ENCODE measurements at regions not wholly inside any gene's neighbourhood (a gene's known extent, or its start where the extent isn't known, plus 50 kb on each side); places are given as distances from the start of the nearest gene placed in this dataset.
A peak's percentile ranks its signal among the peaks of the same experiment; 100 is the strongest.

DNA sequence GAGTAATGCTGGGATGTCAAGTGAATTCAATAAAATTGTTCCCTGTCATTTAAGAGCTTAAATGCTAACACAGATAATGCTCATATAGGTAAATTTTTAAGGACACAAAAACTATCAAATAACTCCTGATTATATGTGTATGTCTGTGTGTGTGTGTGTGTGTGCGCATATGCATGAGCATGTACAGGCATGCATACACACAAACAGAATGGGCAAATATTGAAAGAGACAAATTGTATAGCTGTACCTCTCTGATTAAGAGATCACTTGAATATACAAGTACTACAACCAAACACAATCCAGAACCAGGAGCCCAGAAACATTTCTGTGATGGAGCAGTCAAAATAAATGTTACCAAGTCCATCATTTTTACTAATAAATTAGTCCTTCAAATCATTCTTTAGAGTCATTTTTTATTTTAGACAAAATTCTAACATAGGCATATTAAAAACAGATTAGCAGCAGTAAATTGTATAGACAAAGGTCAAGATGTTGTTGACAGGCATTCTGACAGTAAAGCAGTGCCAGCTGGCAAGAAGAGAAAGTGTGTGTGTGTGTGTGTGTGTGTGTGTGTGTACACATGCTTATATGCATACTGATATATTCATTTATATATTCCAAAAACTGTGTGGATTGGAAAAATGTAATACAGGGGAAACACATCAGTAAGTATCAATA lies 145.3 kb downstream of the CD47 start:
- Histone ChIP-seq H3K79me2 (ENCODE audit: low read length) (no peaks in the 10 kb centered on the region), H3K4me3 (ENCODE audit: low read length) (no peak overlapping the region), H3F3A (ENCODE audit: low read length, unreplicated experiment) (no peaks in the 10 kb centered on the region), H2AFZ (ENCODE audit: low read length) (no peak overlapping the region), H3K36me3 (ENCODE audit: low read depth, low read length) (no peaks in the 10 kb centered on the region), H3K9ac (ENCODE audit: low read length) (no peak overlapping the region), H3K27ac (ENCODE audit: low read length) (no peak overlapping the region), H3K4me1 (ENCODE audit: insufficient read depth, low read length) (peaks cover 32% of the 10 kb centered on the region), H3K9me3 (ENCODE audit: low read length) (no peaks in the 10 kb centered on the region), H3K27me3 (ENCODE audit: low read length) (no peaks in the 10 kb centered on the region), H3K4me2 (ENCODE audit: low read length) (no peak overlapping the region), H4K20me1 (ENCODE audit: low read length) (no peaks in the 10 kb centered on the region), H3K9me2 (replicated peaks; ENCODE audit: low read length) (no peaks in the 10 kb centered on the region)
- no TSS peak for BruUV-seq (replicated peaks)
- ChIA-PET POLR2A (ENCODE audit: unreplicated experiment) (no interaction called here), CTCF (no interaction called here)
- intact Hi-C loops (cut with micrococcal nuclease) = no loop called here
- ATAC-seq = no peak
- DNase-seq = no peak
- TF ChIP-seq EZH2phosphoT487 (IDR thresholded peaks at IDR 0.05; ENCODE audit: borderline replicate concordance, low read length) (no peak), EZH2 (IDR thresholded peaks at IDR 0.05; ENCODE audit: low read length, unreplicated experiment) (no peak)
- TF ChIP-seq, protein P1, sequence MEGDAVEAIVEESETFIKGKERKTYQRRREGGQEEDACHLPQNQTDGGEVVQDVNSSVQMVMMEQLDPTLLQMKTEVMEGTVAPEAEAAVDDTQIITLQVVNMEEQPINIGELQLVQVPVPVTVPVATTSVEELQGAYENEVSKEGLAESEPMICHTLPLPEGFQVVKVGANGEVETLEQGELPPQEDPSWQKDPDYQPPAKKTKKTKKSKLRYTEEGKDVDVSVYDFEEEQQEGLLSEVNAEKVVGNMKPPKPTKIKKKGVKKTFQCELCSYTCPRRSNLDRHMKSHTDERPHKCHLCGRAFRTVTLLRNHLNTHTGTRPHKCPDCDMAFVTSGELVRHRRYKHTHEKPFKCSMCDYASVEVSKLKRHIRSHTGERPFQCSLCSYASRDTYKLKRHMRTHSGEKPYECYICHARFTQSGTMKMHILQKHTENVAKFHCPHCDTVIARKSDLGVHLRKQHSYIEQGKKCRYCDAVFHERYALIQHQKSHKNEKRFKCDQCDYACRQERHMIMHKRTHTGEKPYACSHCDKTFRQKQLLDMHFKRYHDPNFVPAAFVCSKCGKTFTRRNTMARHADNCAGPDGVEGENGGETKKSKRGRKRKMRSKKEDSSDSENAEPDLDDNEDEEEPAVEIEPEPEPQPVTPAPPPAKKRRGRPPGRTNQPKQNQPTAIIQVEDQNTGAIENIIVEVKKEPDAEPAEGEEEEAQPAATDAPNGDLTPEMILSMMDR (conservative IDR thresholded peaks at IDR 0.05; ENCODE audit: low read depth, low read length) = no peak

DNA sequence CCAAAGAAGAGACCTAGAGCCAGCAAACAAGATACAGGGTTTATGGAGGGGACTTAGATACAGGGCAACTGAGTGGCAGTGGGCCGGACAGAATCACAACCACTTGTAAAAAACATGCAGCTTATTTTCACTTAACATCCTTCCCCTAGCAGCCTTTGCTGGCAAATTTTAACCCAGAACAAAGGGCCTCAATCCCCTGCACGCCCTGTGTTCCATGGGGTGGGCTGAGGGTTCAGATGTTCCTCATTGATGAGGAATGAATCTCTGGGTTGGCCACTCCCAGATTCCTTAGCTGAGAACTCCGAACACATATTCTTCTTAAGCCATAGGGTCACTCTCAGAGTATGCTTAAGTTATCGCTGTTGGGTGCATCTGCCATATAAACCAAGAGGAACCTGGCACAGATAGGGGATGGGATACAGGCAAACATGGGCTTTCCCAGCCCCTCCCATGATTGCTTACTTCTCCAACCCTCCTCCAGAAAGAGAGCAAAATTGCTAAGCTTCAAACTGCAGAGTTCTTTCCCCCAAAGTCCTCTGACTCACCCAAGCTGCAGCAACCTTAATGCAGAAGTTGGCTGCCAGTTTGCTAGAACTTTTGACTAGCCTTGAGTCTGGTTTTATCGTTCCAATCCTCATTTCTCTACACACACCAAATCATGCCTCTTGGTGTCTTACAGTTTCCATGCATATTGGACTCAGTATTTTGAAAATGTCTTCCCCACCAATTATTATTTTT lies 146.9 kb downstream of the CD47 start:
- Histone ChIP-seq H3K4me1 (ENCODE audit: insufficient read depth, low read length) (peaks cover 32% of the 10 kb centered on the region), H3K9ac (ENCODE audit: low read length) (no peak overlapping the region), H3K4me3 (ENCODE audit: low read length) (no peak overlapping the region), H3K9me2 (replicated peaks; ENCODE audit: low read length) (no peaks in the 10 kb centered on the region), H3K27ac (ENCODE audit: low read length) (no peak overlapping the region), H4K20me1 (ENCODE audit: low read length) (no peaks in the 10 kb centered on the region), H3K4me2 (ENCODE audit: low read length) (no peak overlapping the region), H3F3A (ENCODE audit: low read length, unreplicated experiment) (no peaks in the 10 kb centered on the region), H2AFZ (ENCODE audit: low read length) (no peak overlapping the region), H3K9me3 (ENCODE audit: low read length) (no peaks in the 10 kb centered on the region), H3K79me2 (ENCODE audit: low read length) (no peaks in the 10 kb centered on the region), H3K27me3 (ENCODE audit: low read length) (no peaks in the 10 kb centered on the region), H3K36me3 (ENCODE audit: low read depth, low read length) (no peaks in the 10 kb centered on the region)
- no peak for ATAC-seq
- peak; percentile 30 for DNase-seq
- intact Hi-C loops (cut with micrococcal nuclease) = loop anchor here (2.0 kb wide), 1 partner anchor 45 kb away; no protein-coding TSS in a partner anchor
- POLR2A ChIA-PET (ENCODE audit: unreplicated experiment) = no interaction called here
- CTCF ChIA-PET = interaction anchor here (0.6 kb wide), 1 partner anchor 1138 kb away, joined by 5 read pairs; no protein-coding TSS in a partner anchor
- BruUV-seq (replicated peaks) = no TSS peak
- TF ChIP-seq, protein P1 (conservative IDR thresholded peaks at IDR 0.05; ENCODE audit: low read depth, low read length) = no peak
- TF ChIP-seq EZH2phosphoT487 (IDR thresholded peaks at IDR 0.05; ENCODE audit: borderline replicate concordance, low read length) (no peak), EZH2 (IDR thresholded peaks at IDR 0.05; ENCODE audit: low read length, unreplicated experiment) (no peak)

All from PC-3 (cell line).